HG03432 (cell line): ENCODE measurements at regions not wholly inside any gene's neighbourhood (a gene's known extent, or its start where the extent isn't known, plus 50 kb on each side); places are given as distances from the start of the nearest gene placed in this dataset.
"Not testable (repeated sequence)": the region's sequence is repeated elsewhere in the genome, so short reads cannot be mapped to it uniquely, and the experiment has no call there.

Experiments
- ATAC-seq: cut with Tn5 transposase; IDR thresholded peaks from one replicate; pipeline ENCODE4 v1.9.1; 2021; ENCODE audit warnings: mild to moderate bottlenecking, moderate library complexity; ENCODE audit not compliant: unreplicated experiment

GRCh38 chr11:28837599-28837998 is 729.4 kb downstream of the METTL15 start:
- no peak for ATAC-seq

- ATAC-seq = no peak
Measured at GRCh38 chr11:28836285-28837081, 728.3 kb downstream of the METTL15 start.

- no peak for ATAC-seq
Measured at GRCh38 chr11:28835790-28836189, 727.6 kb downstream of the METTL15 start.

- no peak for ATAC-seq
Measured at GRCh38 chr11:28835317-28835716, 727.1 kb downstream of the METTL15 start.

DNA sequence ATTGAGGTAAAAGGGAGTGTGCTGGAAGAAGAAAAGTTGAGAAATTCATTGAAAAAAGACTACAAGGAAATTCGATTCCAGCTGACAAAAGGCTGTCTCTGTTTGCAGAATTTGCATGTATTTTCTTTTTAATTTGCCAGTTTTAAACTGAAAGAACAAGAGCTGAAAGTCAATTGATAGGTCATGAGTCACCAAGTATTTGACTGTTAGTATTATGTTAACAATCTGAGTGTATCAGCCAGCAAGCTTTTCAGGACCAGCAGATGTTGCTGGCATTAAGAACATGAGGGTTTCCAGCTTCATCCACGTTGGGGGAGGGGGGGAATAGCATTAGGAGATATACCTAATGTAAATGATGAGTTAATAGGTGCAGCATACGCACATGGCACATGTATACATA is 726.7 kb downstream of the METTL15 start:
- ATAC-seq = no peak

- no peak for ATAC-seq
Measured at GRCh38 chr11:28833670-28834069, 725.5 kb downstream of the METTL15 start.

DNA sequence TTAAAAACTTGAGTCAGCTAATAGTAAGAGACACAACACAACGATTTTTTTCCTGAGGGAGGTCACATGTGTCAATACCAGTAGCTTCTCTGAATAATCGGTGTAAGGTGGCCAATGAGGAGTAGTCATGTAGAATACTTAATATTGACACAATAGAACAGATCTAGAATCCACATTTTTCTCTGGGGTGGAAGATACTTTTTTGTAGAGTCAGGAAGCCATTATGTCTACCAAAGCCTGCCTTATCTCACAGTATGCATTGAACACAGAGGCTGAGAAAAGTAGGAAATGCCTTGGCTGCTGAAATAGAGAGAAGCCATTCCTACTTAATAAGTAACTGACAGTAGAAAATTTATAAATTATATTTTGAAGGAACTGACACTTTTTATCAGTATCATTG is 725.0 kb downstream of the METTL15 start:
- ATAC-seq = no peak

GRCh38 chr11:28826807-28827206 is 718.6 kb downstream of the METTL15 start:
- no peak for ATAC-seq

GRCh38 chr11:28822576-28822975 is 714.4 kb downstream of the METTL15 start:
- no peak for ATAC-seq

- no peak for ATAC-seq
Measured at GRCh38 chr11:28820296-28820989, 712.3 kb downstream of the METTL15 start.

- no peak for ATAC-seq
Measured at GRCh38 chr11:28819741-28820140, 711.6 kb downstream of the METTL15 start.

- no peak for ATAC-seq
Measured at GRCh38 chr11:28815110-28815509, 706.9 kb downstream of the METTL15 start.

GRCh38 chr11:28808771-28809170 is 700.6 kb downstream of the METTL15 start:
- ATAC-seq = no peak

DNA sequence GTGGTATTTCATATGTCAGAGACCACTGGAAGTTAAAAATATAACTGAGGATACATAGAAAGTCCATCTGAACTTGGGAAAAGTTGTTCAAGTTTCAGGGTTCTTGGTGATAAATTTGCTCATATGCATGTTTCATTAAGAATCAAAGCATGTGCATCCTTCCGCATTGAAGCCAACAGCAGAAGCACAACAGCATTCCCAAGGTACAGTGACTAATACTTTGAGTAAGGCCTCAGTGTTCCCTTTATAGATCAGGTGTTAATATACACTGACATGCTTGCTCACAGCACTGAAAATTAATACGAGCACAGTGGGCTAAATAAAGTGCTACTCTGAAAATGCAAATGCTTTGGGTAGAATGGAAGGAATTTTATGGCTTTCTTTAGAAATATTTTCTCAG is 691.1 kb downstream of the METTL15 start:
- no peak for ATAC-seq

DNA sequence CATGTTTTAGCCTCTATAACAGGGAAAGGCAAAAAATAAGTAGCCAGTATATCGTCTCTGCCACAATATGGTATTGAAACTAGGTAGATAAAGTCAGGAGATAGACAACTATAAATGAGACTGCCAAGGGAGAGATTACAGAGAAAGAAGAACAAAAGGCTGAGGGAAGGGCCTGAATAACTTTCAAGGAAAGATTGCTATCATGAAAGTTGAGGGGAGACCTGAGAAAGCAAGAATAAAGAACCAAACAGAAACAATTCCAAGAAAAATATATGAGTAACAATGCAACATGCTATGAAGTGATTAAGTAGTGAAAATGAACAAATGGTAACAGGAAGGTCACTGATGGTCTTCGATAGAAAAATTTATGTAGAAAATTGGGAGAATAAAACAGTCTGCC is 690.1 kb downstream of the METTL15 start:
- no peak for ATAC-seq

DNA sequence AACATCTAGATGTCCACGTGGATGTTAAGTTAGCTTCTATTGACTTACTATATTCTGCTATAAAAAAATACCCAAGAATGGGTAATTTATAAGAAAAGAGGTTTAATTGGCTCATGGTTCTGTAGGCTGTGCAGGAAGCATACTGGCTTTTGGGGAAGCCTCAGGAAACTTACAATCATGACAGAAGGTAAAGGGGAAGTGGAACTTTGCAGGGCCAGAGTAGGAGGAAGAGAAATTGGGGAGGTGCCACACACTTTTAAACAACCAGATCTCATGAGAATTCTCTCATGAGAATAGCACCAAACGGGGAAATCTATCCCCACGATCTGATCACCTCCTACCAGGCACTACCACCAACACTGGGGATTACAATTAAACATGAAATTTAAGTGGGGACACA is 689.3 kb downstream of the METTL15 start:
- no peak for ATAC-seq

GRCh38 chr11:28794405-28794804 is 686.2 kb downstream of the METTL15 start:
- no peak for ATAC-seq

- ATAC-seq = no peak
Measured at GRCh38 chr11:28793282-28793738, 685.1 kb downstream of the METTL15 start.

DNA sequence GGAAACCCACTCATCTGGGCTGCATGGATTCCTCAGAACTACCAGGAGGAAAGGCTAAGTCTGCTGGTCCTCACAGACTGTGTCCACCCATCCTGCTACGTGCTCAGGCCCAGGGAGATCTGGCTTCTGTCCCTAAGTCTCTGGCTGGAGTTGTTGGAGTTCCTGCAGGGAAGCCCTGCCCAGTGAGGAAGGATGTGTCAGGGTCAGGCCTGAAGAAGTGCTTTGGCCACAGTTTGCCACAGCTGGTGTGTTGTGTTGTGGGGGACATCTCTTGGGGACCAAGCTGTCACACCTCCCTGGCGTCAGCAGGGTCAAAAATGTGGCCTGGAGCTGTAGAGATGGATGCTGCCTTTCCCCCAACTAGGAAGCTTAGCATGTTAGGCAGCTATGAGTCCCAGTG is 684.7 kb downstream of the METTL15 start:
- no peak for ATAC-seq

GRCh38 chr11:28787897-28788296 is 679.7 kb downstream of the METTL15 start:
- ATAC-seq = not testable (repeated sequence)

- ATAC-seq = no peak
Measured at GRCh38 chr11:28777126-28777525, 668.9 kb downstream of the METTL15 start.

DNA sequence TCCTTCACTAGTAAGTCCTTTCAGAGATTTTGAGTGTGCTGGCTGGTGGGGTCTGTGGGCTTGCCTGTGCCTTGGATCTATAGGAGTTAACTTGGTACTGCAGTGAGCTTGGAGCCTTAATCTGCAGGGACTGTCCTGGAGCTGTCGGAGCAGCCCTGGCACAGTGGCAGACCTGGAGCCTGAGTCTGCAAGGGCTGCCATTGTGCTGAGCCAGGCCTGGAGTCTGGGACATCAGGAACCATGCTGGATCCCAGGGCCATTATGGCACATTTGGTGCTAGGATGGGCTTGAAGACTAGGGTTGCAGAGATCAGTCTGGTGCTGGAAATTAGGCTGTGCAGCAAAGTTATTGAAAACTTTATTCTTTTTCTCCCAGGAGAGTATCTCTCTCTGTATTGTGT is 665.4 kb downstream of the METTL15 start:
- no peak for ATAC-seq
